Esophagus (tissue), 2 donors: ENCODE measurements at regions not wholly inside any gene's neighbourhood (a gene's known extent, or its start where the extent isn't known, plus 50 kb on each side); places are given as distances from the start of the nearest gene placed in this dataset.
"Not testable (repeated sequence)": the region's sequence is repeated elsewhere in the genome, so short reads cannot be mapped to it uniquely, and the experiment has no call there.

Experiments used
- H3K27ac ChIP-seq, 2 donors: one replicate each; pipeline ENCODE4 v1.5.1; 2013; ENCODE audit warnings: low read depth in 2 of 2, mild to moderate bottlenecking in 2 of 2, inconsistent platforms in 1 of 2, low read length in 1 of 2, moderate library complexity in 1 of 2
- H3K27me3 ChIP-seq, 2 donors: one replicate each; pipeline ENCODE4 v1.6.1; 2013; ENCODE audit warnings: low read length in 2 of 2, control low read depth in 1 of 2, mild to moderate bottlenecking in 1 of 2; ENCODE audit not compliant: insufficient read depth in 2 of 2, control insufficient read depth in 1 of 2
- H3K36me3 ChIP-seq, 2 donors: one replicate each; pipeline ENCODE4 v1.6.1; 2013; ENCODE audit warnings: low read length in 1 of 2; ENCODE audit not compliant: control insufficient read depth in 2 of 2, insufficient read depth in 2 of 2
- H3K4me1 ChIP-seq, 2 donors: one replicate each; pipeline ENCODE4 v1.6.1; 2013; ENCODE audit warnings: low read length in 1 of 2; ENCODE audit not compliant: control insufficient read depth in 2 of 2, insufficient read depth in 2 of 2
- H3K4me3 ChIP-seq, 2 donors: one replicate each; pipeline ENCODE4 v1.5.1; 2013; ENCODE audit warnings: low read length in 2 of 2, mild to moderate bottlenecking in 2 of 2, low read depth in 1 of 2, moderate library complexity in 1 of 2
- H3K9me3 ChIP-seq, 2 donors: one replicate each; pipeline ENCODE4 v1.6.1; 2013; ENCODE audit warnings: mild to moderate bottlenecking in 2 of 2, low read depth in 1 of 2, low read length in 1 of 2, moderate library complexity in 1 of 2; ENCODE audit not compliant: control insufficient read depth in 2 of 2, insufficient read depth in 1 of 2
- WGBS, 2 donors: extraction: QIAGEN DNeasy Blood & Tissue Kit; methylation state at CpG; one replicate each; pipeline ENCODE4 v1.1.7; 2013; 5-methylcytosine and 5-hydroxymethylcytosine counted together
- donor health status: healthy with polysubstance abuse.
- donor health status: Bipolar disorder and iron deficiency.

GRCh38 chr7:65613644-65614289 lies 240.1 kb downstream of the ZNF92 start:
- not testable (repeated sequence) for H3K27ac ChIP-seq

GRCh38 chr7:65616111-65616510 lies 242.5 kb downstream of the ZNF92 start:
- H3K27me3 ChIP-seq, H3K4me3 ChIP-seq, H3K27ac ChIP-seq, H3K9me3 ChIP-seq, H3K36me3 ChIP-seq, H3K4me1 ChIP-seq: not testable (repeated sequence)
- 75 to 86% methylated on average over 3 of the region's 3 CpGs for WGBS, 2 donors

More at GRCh38 chr7:65613644-65614289, 240.1 kb downstream of the ZNF92 start:
- not testable (repeated sequence) for H3K4me1 ChIP-seq, H3K9me3 ChIP-seq, H3K36me3 ChIP-seq, H3K4me3 ChIP-seq, H3K27me3 ChIP-seq
- 57 to 66% methylated on average over 6 of the region's 6 CpGs for WGBS, 2 donors

- not testable (repeated sequence) for H3K4me3 ChIP-seq, H3K36me3 ChIP-seq, H3K27ac ChIP-seq, H3K4me1 ChIP-seq, H3K27me3 ChIP-seq, H3K9me3 ChIP-seq
- 62 to 71% methylated on average over 5 of the region's 5 CpGs for WGBS, 2 donors
Observed at GRCh38 chr7:65620216-65620615, 246.6 kb downstream of the ZNF92 start.

- H3K27me3 ChIP-seq, H3K36me3 ChIP-seq, H3K9me3 ChIP-seq, H3K27ac ChIP-seq, H3K4me1 ChIP-seq, H3K4me3 ChIP-seq: not testable (repeated sequence)
- 12 to 25% methylated on average over 4 to 6 of the region's 6 CpGs for WGBS, 2 donors
Observed at GRCh38 chr7:65621580-65622201, 248.0 kb downstream of the ZNF92 start.

GRCh38 chr7:65631236-65631635 lies 241.6 kb upstream of the VKORC1L1 start:
- WGBS, 2 donors: no CpG with 5 or more reads among the region's 1 CpG
- H3K27me3 ChIP-seq, H3K4me1 ChIP-seq, H3K27ac ChIP-seq, H3K36me3 ChIP-seq, H3K4me3 ChIP-seq, H3K9me3 ChIP-seq: not testable (repeated sequence)

- not testable (repeated sequence) for H3K4me3 ChIP-seq, H3K36me3 ChIP-seq, H3K9me3 ChIP-seq, H3K4me1 ChIP-seq, H3K27me3 ChIP-seq, H3K27ac ChIP-seq
- WGBS, 2 donors: no CpG with 5 or more reads among the region's 10 CpGs
Observed at GRCh38 chr7:65633587-65634404, 239.1 kb upstream of the VKORC1L1 start.

- H3K27me3 ChIP-seq, H3K4me1 ChIP-seq, H3K4me3 ChIP-seq, H3K36me3 ChIP-seq, H3K27ac ChIP-seq, H3K9me3 ChIP-seq: not testable (repeated sequence)
- WGBS, 2 donors: no CpG with 5 or more reads among the region's 1 CpG
Observed at GRCh38 chr7:65638918-65639317, 234.0 kb upstream of the VKORC1L1 start.

- H3K4me3 ChIP-seq, H3K36me3 ChIP-seq, H3K9me3 ChIP-seq, H3K4me1 ChIP-seq, H3K27ac ChIP-seq, H3K27me3 ChIP-seq: not testable (repeated sequence)
- WGBS, 2 donors: no CpG with 5 or more reads among the region's 3 CpGs
Observed at GRCh38 chr7:65639717-65640116, 233.2 kb upstream of the VKORC1L1 start.

- H3K36me3 ChIP-seq, H3K27me3 ChIP-seq, H3K4me3 ChIP-seq, H3K4me1 ChIP-seq, H3K9me3 ChIP-seq, H3K27ac ChIP-seq: not testable (repeated sequence)
- no CpG with 5 or more reads among the region's 5 CpGs for WGBS, 2 donors
Observed at GRCh38 chr7:65643498-65643897, 229.4 kb upstream of the VKORC1L1 start.
